H1 (cell line): ENCODE measurements at regions not wholly inside any gene's neighbourhood (a gene's known extent, or its start where the extent isn't known, plus 50 kb on each side); places are given as distances from the start of the nearest gene placed in this dataset.

Source experiments
- CTCF ChIA-PET: fragments of 300-600 bp; sonication (Branson Sonifier 250); formaldehyde crosslinking; loops from one replicate; lab custom pipeline; 2021; ENCODE audit not compliant: partially characterized antibody; lab: Charles Lee
- POLR2A ChIA-PET: fragments of 300-600 bp; sonication (Branson Sonifier 250); formaldehyde crosslinking; loops from one replicate; lab custom pipeline; 2021; ENCODE audit warnings: inconsistent platforms; ENCODE audit not compliant: partially characterized antibody; lab: Charles Lee
- DNase-seq, 2 experiments: peaks; one replicate each; pipeline versions ENCODE4 v3.0.0 to v3.0.0-alpha.2; 2010 to 2022; ENCODE audit warnings: low spot score in 2 of 2, low read depth in 1 of 2, mixed read lengths in 1 of 2
- FAIRE-seq: peaks from 2 replicates; lab custom pipeline; 2011; peaks lifted over from hg19 to GRCh38; lab: Jason Lieb, UNC
- H2AFZ ChIP-seq: 2 replicates; pipeline ENCODE4 v1.8.1; 2012; ENCODE audit warnings: low read length, inconsistent platforms
- H2AK5ac ChIP-seq: 2 replicates; pipeline ENCODE4 v1.6.1; 2013; ENCODE audit warnings: low read depth, low read length
- H2BK120ac ChIP-seq: replicated peaks from 2 replicates; pipeline ENCODE3; 2013; ENCODE audit warnings: low read depth, low read length, inconsistent platforms
- H2BK12ac ChIP-seq: 2 replicates; pipeline ENCODE4 v1.6.1; 2013; ENCODE audit warnings: low read depth, low read length
- H2BK15ac ChIP-seq: 2 replicates; pipeline ENCODE4 v1.6.1; 2013; ENCODE audit warnings: low read length
- H2BK20ac ChIP-seq: 2 replicates; pipeline ENCODE4 v1.6.1; 2013; ENCODE audit warnings: low read length
- H2BK5ac ChIP-seq: 2 replicates; pipeline ENCODE4 v1.6.1; 2013; ENCODE audit warnings: low read depth, low read length
- H3K14ac ChIP-seq: 2 replicates; pipeline ENCODE4 v1.6.1; 2013; ENCODE audit warnings: inconsistent platforms; ENCODE audit not compliant: insufficient read length
- H3K18ac ChIP-seq: 2 replicates; pipeline ENCODE4 v1.6.1; 2013; ENCODE audit warnings: low read length; ENCODE audit errors: extremely low read depth
- H3K23ac ChIP-seq: 2 replicates; pipeline ENCODE4 v1.6.1; 2013; ENCODE audit warnings: inconsistent platforms; ENCODE audit not compliant: insufficient read length
- H3K23me2 ChIP-seq: 2 replicates; pipeline ENCODE4 v1.6.1; 2013; ENCODE audit warnings: low read depth, low read length
- H3K27ac ChIP-seq: 2 replicates; pipeline ENCODE4 v1.6.1; 2011; ENCODE audit warnings: low read depth, low read length, inconsistent platforms
- H3K27me3 ChIP-seq, 4 experiments: replicated peaks in 1 of 4; 1 replicate in 1 of 4; 2 replicates in 3 of 4; pipeline versions ENCODE4 v1.6.1 to v1.8.1; 2011 to 2013; ENCODE audit warnings: low read length in 3 of 4, mild to moderate bottlenecking in 3 of 4, inconsistent platforms in 2 of 4, mixed read lengths in 2 of 4, moderate library complexity in 1 of 4; ENCODE audit not compliant: control insufficient read depth in 3 of 4, insufficient read depth in 3 of 4; ENCODE audit errors: extremely low read depth in 1 of 4
- H3K36me3 ChIP-seq, 4 experiments: 2 replicates each; pipeline versions ENCODE4 v1.6.1 to v1.8.1; 2011 to 2013; ENCODE audit warnings: mild to moderate bottlenecking in 4 of 4, low read length in 3 of 4, moderate library complexity in 2 of 4, control low read depth in 1 of 4, inconsistent platforms in 1 of 4; ENCODE audit not compliant: insufficient read depth in 4 of 4, control insufficient read depth in 2 of 4
- H3K4ac ChIP-seq: replicated peaks from 2 replicates; pipeline ENCODE3; 2013; ENCODE audit warnings: low read length, low read depth, mixed read lengths, inconsistent platforms; ENCODE audit not compliant: insufficient read length
- H3K4me1 ChIP-seq, 4 experiments: replicated peaks in 1 of 4; 1 replicate in 1 of 4; 2 replicates in 3 of 4; pipeline versions ENCODE4 v1.6.1 to v1.8.1; 2011 to 2013; ENCODE audit warnings: low read length in 3 of 4, inconsistent platforms in 2 of 4, mixed read lengths in 1 of 4; ENCODE audit not compliant: insufficient read depth in 4 of 4, control insufficient read depth in 3 of 4
- H3K4me2 ChIP-seq, 2 experiments: 2 replicates each; pipeline versions ENCODE4 v1.6.1 to v1.8.1; 2011 to 2013; ENCODE audit warnings: low read depth in 2 of 2, low read length in 2 of 2, control low read depth in 1 of 2, inconsistent platforms in 1 of 2, mild to moderate bottlenecking in 1 of 2; ENCODE audit not compliant: insufficient read depth in 1 of 2
- H3K4me3 ChIP-seq, 4 experiments: fragments of 200-600, 300-600 bp in 1 of 4; sonication (generic), shearing (Covaris generic), sonication (Bioruptor Twin) in 1 of 4; 2 replicates each; pipeline versions ENCODE4 v1.5.1 to v1.8.1; 2011 to 2016; ENCODE audit warnings: low read length in 4 of 4, low read depth in 3 of 4, control low read depth in 2 of 4, inconsistent platforms in 2 of 4, mild to moderate bottlenecking in 2 of 4, mixed read lengths in 1 of 4, moderate library complexity in 1 of 4; ENCODE audit not compliant: insufficient read depth in 2 of 4; ENCODE audit errors: extremely low read depth in 1 of 4
- H3K56ac ChIP-seq: replicated peaks from 2 replicates; pipeline ENCODE3; 2013; ENCODE audit warnings: low read depth, mild to moderate bottlenecking, mixed read lengths, low read length, inconsistent platforms; ENCODE audit not compliant: insufficient read length
- H3K79me1 ChIP-seq: 2 replicates; pipeline ENCODE4 v1.6.1; 2013; ENCODE audit warnings: low read depth, low read length, control low read depth
- H3K79me2 ChIP-seq, 2 experiments: 2 replicates each; pipeline versions ENCODE4 v1.6.1 to v1.8.1; 2012 to 2013; ENCODE audit warnings: low read length in 2 of 2, mild to moderate bottlenecking in 2 of 2, inconsistent platforms in 1 of 2; ENCODE audit not compliant: insufficient read depth in 2 of 2, control insufficient read depth in 1 of 2
- H3K9ac ChIP-seq, 4 experiments: replicated peaks in 1 of 4; 1 replicate in 1 of 4; 2 replicates in 3 of 4; pipeline versions ENCODE4 v1.6.1 to v1.8.1; 2011 to 2013; ENCODE audit warnings: low read depth in 3 of 4, low read length in 3 of 4, control low read depth in 2 of 4, mild to moderate bottlenecking in 2 of 4, moderate library complexity in 2 of 4, inconsistent platforms in 1 of 4; ENCODE audit errors: extremely low read depth in 1 of 4
- H3K9me3 ChIP-seq, 2 experiments: 2 replicates each; pipeline versions ENCODE4 v1.6.1 to v1.8.1; 2012 to 2013; ENCODE audit warnings: mild to moderate bottlenecking in 2 of 2, moderate library complexity in 2 of 2, control low read depth in 1 of 2, inconsistent platforms in 1 of 2, low read depth in 1 of 2, low read length in 1 of 2, mixed read lengths in 1 of 2; ENCODE audit not compliant: insufficient read depth in 2 of 2
- H4K20me1 ChIP-seq, 2 experiments: replicated peaks in 1 of 2; 2 replicates each; pipeline versions ENCODE3 to v1.8.1; 2011 to 2013; ENCODE audit warnings: inconsistent platforms in 2 of 2, low read length in 2 of 2, mild to moderate bottlenecking in 1 of 2; ENCODE audit not compliant: insufficient read depth in 2 of 2, control insufficient read depth in 1 of 2
- H4K5ac ChIP-seq: 2 replicates; pipeline ENCODE4 v1.6.1; 2013; ENCODE audit warnings: low read length, low read depth, mixed read lengths, inconsistent platforms; ENCODE audit not compliant: insufficient read length
- H4K8ac ChIP-seq: 2 replicates; pipeline ENCODE4 v1.8.0; 2013; ENCODE audit warnings: mild to moderate bottlenecking, moderate library complexity, low read length, inconsistent platforms; ENCODE audit not compliant: insufficient read depth; ENCODE audit errors: extremely low read depth
- H4K91ac ChIP-seq: replicated peaks from 2 replicates; pipeline ENCODE3; 2013; ENCODE audit warnings: low read length, mixed read lengths, inconsistent platforms; ENCODE audit not compliant: insufficient read length
- HDAC2 ChIP-seq, 2 experiments: fragments of 300-600 bp in 1 of 2; sonication (generic) in 1 of 2; IDR thresholded peaks; 2 replicates each; pipeline ENCODE4 v1.6.1; 2011 to 2012; ENCODE audit warnings: low read depth in 2 of 2, low read length in 2 of 2, mild to moderate bottlenecking in 2 of 2, moderate library complexity in 2 of 2, borderline replicate concordance in 1 of 2, inconsistent platforms in 1 of 2
- TAF7 ChIP-seq: optimal IDR thresholded peaks from 2 replicates; pipeline ENCODE3; 2011; ENCODE audit warnings: low read depth, mild to moderate bottlenecking, inconsistent platforms, low read length, moderate library complexity, borderline replicate concordance
- WGBS, 2 experiments: shearing (Covaris generic) in 1 of 2; methylation state at CpG; one replicate each; pipeline versions ENCODE4 v1.1.6 to v1.1.7; 2013 to 2015; ENCODE audit warnings: low lambda C conversion rate in 2 of 2, mixed read lengths in 2 of 2, inconsistent platforms in 1 of 2, low coverage in 1 of 2, missing lambda C conversion rate in 1 of 2; ENCODE audit not compliant: insufficient replicate concordance in 2 of 2, insufficient coverage in 1 of 2, insufficient read length in 1 of 2; ENCODE audit errors: extremely low coverage in 1 of 2, missing lambda C conversion rate in 1 of 2; 5-methylcytosine and 5-hydroxymethylcytosine counted together

- no peak overlapping the region for H3K9ac ChIP-seq
- no peak overlapping the region for H2BK12ac ChIP-seq
- DNase-seq (no peak), FAIRE-seq (no peak)
- no peak overlapping the region for H2BK15ac ChIP-seq
- H2BK5ac ChIP-seq: no peak overlapping the region
- no peak overlapping the region for H2BK20ac ChIP-seq
- 91% methylated on average over 2 of the region's 2 CpGs; no CpG with 5 or more reads in 1 of the 2 experiments for WGBS, 2 experiments
- no peak overlapping the region for H2AK5ac ChIP-seq
- H3K14ac ChIP-seq: no peak overlapping the region
- no peaks in the 10 kb centered on the region for H3K9me3 ChIP-seq
- H4K91ac ChIP-seq: no peak overlapping the region
- no peaks in the 10 kb centered on the region for H3K27me3 ChIP-seq
- H3K4ac ChIP-seq: no peak overlapping the region
- no peaks in the 10 kb centered on the region for H4K20me1 ChIP-seq
- H3K36me3 ChIP-seq: no peaks in the 10 kb centered on the region
- H2AFZ ChIP-seq: no peak overlapping the region
- H3K79me2 ChIP-seq: no peaks in the 10 kb centered on the region
- no peak overlapping the region for H3K27ac ChIP-seq
- CTCF ChIA-PET: no interaction called here
- TF ChIP-seq TAF7 (no peak), HDAC2 (IDR thresholded peaks at IDR 0.05; ENCODE audit: borderline replicate concordance in 1 of 2, low read depth in 2 of 2, low read length in 2 of 2) (no peak)
- no peak overlapping the region for H4K8ac ChIP-seq
- no peak overlapping the region for H3K4me3 ChIP-seq
- H3K23me2 ChIP-seq: no peaks in the 10 kb centered on the region
- H2BK120ac ChIP-seq: no peak overlapping the region
- H3K23ac ChIP-seq: no peak overlapping the region
- POLR2A ChIA-PET: no interaction called here
- no peak overlapping the region for H3K56ac ChIP-seq
- no peak overlapping the region for H4K5ac ChIP-seq
- no peak overlapping the region for H3K18ac ChIP-seq
- H3K79me1 ChIP-seq: no peaks in the 10 kb centered on the region
- H3K4me2 ChIP-seq: no peak overlapping the region
- H3K4me1 ChIP-seq: no peaks in the 10 kb centered on the region
These were observed 485.3 kb downstream of the CDH9 start for GRCh38 chr5:26553079-26553478.
